CD8-positive, alpha-beta memory T cell (primary cell): ENCODE measurements at regions not wholly inside any gene's neighbourhood (a gene's known extent, or its start where the extent isn't known, plus 50 kb on each side); places are given as distances from the start of the nearest gene placed in this dataset.

ENCODE experiments used
- CTCF ChIA-PET: fragments of 350-600 bp; sonication (Branson Sonifier 250); formaldehyde crosslinking; loops from one replicate; lab custom pipeline; 2021; ENCODE audit warnings: antibody characterized with exemption; lab: Charles Lee
- POLR2A ChIA-PET: fragments of 350-600 bp; sonication (Branson Sonifier 250); formaldehyde crosslinking; loops from one replicate; lab custom pipeline; 2021; ENCODE audit warnings: antibody characterized with exemption; lab: Charles Lee
- DNase-seq, 5 donors: peaks; one replicate each; pipeline versions ENCODE4 v3.0.0 to v3.0.0-alpha.2; 2020 to 2022; ENCODE audit warnings: mixed read lengths in 1 of 5
- H3K27ac ChIP-seq: one replicate; pipeline ENCODE4 v1.7.0; 2013; ENCODE audit warnings: low read depth, mild to moderate bottlenecking, low read length, moderate library complexity
- H3K27me3 ChIP-seq: 2 replicates; pipeline ENCODE4 v1.7.0; 2013; ENCODE audit warnings: low read length, mild to moderate bottlenecking; ENCODE audit not compliant: insufficient read depth, poor library complexity, severe bottlenecking
- H3K36me3 ChIP-seq: 2 replicates; pipeline ENCODE4 v1.7.0; 2013; ENCODE audit warnings: mild to moderate bottlenecking, low read length, moderate library complexity; ENCODE audit not compliant: insufficient read depth
- H3K4me1 ChIP-seq: 2 replicates; pipeline ENCODE4 v1.7.0; 2013; ENCODE audit warnings: mild to moderate bottlenecking, low read length, moderate library complexity; ENCODE audit not compliant: insufficient read depth
- H3K4me3 ChIP-seq: 2 replicates; pipeline ENCODE4 v1.7.0; 2013; ENCODE audit warnings: mild to moderate bottlenecking, low read length
- H3K9me3 ChIP-seq: 2 replicates; pipeline ENCODE4 v1.7.0; 2013; ENCODE audit warnings: mild to moderate bottlenecking, low read length
- H3K27ac Mint-ChIP-seq, 8 donors: one replicate each; pipeline ENCODE4 v1.8.0; 2020 to 2021; ENCODE audit warnings: mixed read lengths in 8 of 8, mild to moderate bottlenecking in 6 of 8, inconsistent platforms in 3 of 8, moderate library complexity in 3 of 8
- H3K27me3 Mint-ChIP-seq, 2 donors: one replicate each; pipeline ENCODE4 v1.8.0; 2020 to 2021; ENCODE audit warnings: mixed read lengths in 2 of 2, mild to moderate bottlenecking in 1 of 2, moderate library complexity in 1 of 2
- H3K36me3 Mint-ChIP-seq, 3 donors: one replicate each; pipeline ENCODE4 v1.8.0; 2020 to 2021; ENCODE audit warnings: mixed read lengths in 3 of 3, inconsistent platforms in 1 of 3, mild to moderate bottlenecking in 1 of 3
- H3K4me1 Mint-ChIP-seq, 3 donors: one replicate each; pipeline ENCODE4 v1.8.0; 2020 to 2021; ENCODE audit warnings: mixed read lengths in 3 of 3, inconsistent platforms in 1 of 3, mild to moderate bottlenecking in 1 of 3
- H3K4me3 Mint-ChIP-seq, 7 donors: one replicate each; pipeline ENCODE4 v1.8.0; 2020 to 2021; ENCODE audit warnings: mixed read lengths in 7 of 7, mild to moderate bottlenecking in 6 of 7, moderate library complexity in 4 of 7, inconsistent platforms in 2 of 7
- H3K9me3 Mint-ChIP-seq, 5 donors: one replicate each; pipeline ENCODE4 v1.8.0; 2020 to 2022; ENCODE audit warnings: mixed read lengths in 5 of 5, mild to moderate bottlenecking in 3 of 5, moderate library complexity in 2 of 5, inconsistent platforms in 1 of 5

DNA sequence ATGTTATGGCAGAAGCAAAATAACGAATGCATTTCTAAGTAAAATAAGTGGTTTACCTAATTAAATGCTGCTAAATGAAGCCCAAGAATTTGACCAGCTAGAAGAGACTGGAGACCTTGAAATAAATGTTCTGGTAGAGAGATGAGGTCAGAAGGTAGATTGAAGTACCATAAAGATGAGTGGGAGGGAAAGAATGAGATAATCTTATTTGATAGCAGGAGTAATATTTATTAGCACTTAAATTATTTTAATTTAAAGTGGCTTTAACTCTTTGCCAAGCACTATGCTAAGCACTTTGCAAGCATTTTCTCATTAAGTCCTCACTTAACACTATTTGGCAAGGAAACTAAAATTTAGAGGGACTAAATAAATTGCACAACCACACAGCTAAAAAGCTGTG, 314.9 kb upstream of the CCDC54 start:
- Mint-ChIP-seq H3K4me3 (no peak overlapping the region), H3K27ac (no peak overlapping the region), H3K36me3 (no peaks in the 10 kb centered on the region), H3K4me1 (peaks cover 12 to 14% (median 13%) of the 10 kb centered on the region in 3 donors), H3K27me3 (peaks cover 6 to 12% of the 10 kb centered on the region in 2 donors), H3K9me3 (no peaks in the 10 kb centered on the region)
- no peaks in the 10 kb centered on the region for H3K36me3 ChIP-seq
- H3K4me1 ChIP-seq = peaks cover 10% of the 10 kb centered on the region
- ChIA-PET POLR2A (no interaction called here), CTCF (no interaction called here)
- DNase-seq = no peak
- H3K4me3 ChIP-seq = no peak overlapping the region
- H3K27me3 ChIP-seq = no peaks in the 10 kb centered on the region
- H3K27ac ChIP-seq = no peak overlapping the region
- no peaks in the 10 kb centered on the region for H3K9me3 ChIP-seq

DNA sequence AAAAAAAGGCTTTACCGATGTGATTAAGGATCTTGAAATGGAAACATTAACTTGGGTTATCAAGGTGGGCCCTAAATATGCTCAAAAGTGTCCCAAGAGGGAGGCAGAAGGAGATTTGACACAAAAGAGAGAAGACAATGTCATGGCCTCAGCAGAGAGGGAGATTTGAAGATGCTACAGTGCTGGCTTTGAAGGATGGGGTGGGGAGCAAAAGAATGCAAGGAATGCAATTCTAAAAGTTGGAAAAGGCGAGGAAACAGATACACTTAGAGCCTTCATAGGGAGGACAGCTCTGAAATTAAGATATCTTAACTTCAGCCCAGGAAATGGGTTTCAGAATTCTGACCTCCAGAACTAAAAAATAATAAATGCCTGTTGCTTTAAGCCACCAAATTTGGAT, 314.5 kb upstream of the CCDC54 start:
- no peaks in the 10 kb centered on the region for H3K27me3 ChIP-seq
- H3K9me3 ChIP-seq = no peaks in the 10 kb centered on the region
- no peaks in the 10 kb centered on the region for H3K36me3 ChIP-seq
- peaks cover 12 to 14% (median 13%) of the 10 kb centered on the region in 3 donors for H3K4me1 Mint-ChIP-seq
- H3K4me3 ChIP-seq = no peak overlapping the region
- peaks cover 6 to 7% of the 10 kb centered on the region in 2 donors for H3K27me3 Mint-ChIP-seq
- DNase-seq = no peak
- no peak overlapping the region for H3K27ac Mint-ChIP-seq
- ChIA-PET CTCF (no interaction called here), POLR2A (no interaction called here)
- no peaks in the 10 kb centered on the region for H3K9me3 Mint-ChIP-seq
- H3K27ac ChIP-seq = no peak overlapping the region
- H3K4me1 ChIP-seq = peaks cover 10% of the 10 kb centered on the region
- H3K4me3 Mint-ChIP-seq = no peak overlapping the region
- H3K36me3 Mint-ChIP-seq = no peaks in the 10 kb centered on the region

GRCh38 chr3:107063351-107063750, 313.9 kb upstream of the CCDC54 start:
- DNase-seq = no peak
- Histone ChIP-seq H3K4me1 (peaks cover 10% of the 10 kb centered on the region), H3K4me3 (no peak overlapping the region), H3K27me3 (no peaks in the 10 kb centered on the region), H3K27ac (no peak overlapping the region), H3K36me3 (no peaks in the 10 kb centered on the region), H3K9me3 (no peaks in the 10 kb centered on the region)
- POLR2A ChIA-PET = no interaction called here
- Mint-ChIP-seq H3K27ac (no peak overlapping the region), H3K27me3 (peaks cover 6 to 8% of the 10 kb centered on the region in 2 donors), H3K36me3 (no peaks in the 10 kb centered on the region), H3K4me1 (peaks cover 12 to 14% (median 13%) of the 10 kb centered on the region in 3 donors), H3K9me3 (no peaks in the 10 kb centered on the region), H3K4me3 (no peak overlapping the region)
- CTCF ChIA-PET = no interaction called here

DNA sequence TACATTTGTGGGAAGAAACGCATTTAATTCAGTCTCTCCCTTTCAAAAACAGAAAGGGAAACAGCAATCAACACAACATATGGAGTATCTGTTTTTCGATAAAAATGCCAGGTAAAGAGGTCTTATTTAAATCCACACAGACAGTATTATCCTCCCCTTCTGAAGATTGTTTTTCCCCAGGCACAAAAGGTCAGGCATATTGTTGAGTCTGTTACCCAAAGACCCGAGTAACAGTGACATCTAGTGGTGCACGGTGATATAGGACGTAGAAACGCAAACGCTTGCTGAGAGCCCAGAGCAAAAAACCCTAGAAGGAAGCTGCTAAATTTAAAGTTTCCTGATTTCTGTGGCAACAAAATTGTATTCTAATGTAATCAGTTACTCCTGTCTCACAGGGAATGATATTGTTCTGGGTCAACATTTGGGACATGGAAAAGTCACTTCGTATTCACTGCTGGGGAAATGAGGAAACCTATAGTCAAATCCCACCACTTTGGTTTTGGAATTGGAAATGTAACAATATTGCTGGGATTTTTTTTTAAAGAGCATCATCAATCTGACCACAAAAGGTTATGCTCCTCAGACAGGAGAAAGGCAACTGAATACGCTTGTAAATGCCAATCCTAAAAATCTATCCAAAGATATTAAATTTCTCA, 312.7 kb upstream of the CCDC54 start:
- Histone ChIP-seq H3K27ac (no peak overlapping the region), H3K4me1 (peaks cover 10% of the 10 kb centered on the region), H3K27me3 (no peaks in the 10 kb centered on the region), H3K36me3 (no peaks in the 10 kb centered on the region), H3K4me3 (no peak overlapping the region), H3K9me3 (no peaks in the 10 kb centered on the region)
- DNase-seq = peak; percentile 6 to 53 (median 37)
- H3K4me3 Mint-ChIP-seq = peak overlapping the region in 2 of 7 donors; percentile 13 to 65
- H3K36me3 Mint-ChIP-seq = no peaks in the 10 kb centered on the region
- peaks cover 6 to 14% of the 10 kb centered on the region in 2 donors for H3K27me3 Mint-ChIP-seq
- POLR2A ChIA-PET = no interaction called here
- CTCF ChIA-PET = interaction anchor here (0.7 kb wide), 1 partner anchor 8 kb away, joined by 3 read pairs; no protein-coding TSS in a partner anchor
- H3K27ac Mint-ChIP-seq = peak overlapping the region in 1 of 8 donors; percentile 71
- H3K4me1 Mint-ChIP-seq = peaks cover 12 to 14% (median 13%) of the 10 kb centered on the region in 3 donors
- H3K9me3 Mint-ChIP-seq = no peaks in the 10 kb centered on the region

GRCh38 chr3:107065094-107065861, 312.0 kb upstream of the CCDC54 start:
- Histone ChIP-seq H3K27ac (no peak overlapping the region), H3K36me3 (no peaks in the 10 kb centered on the region), H3K27me3 (no peaks in the 10 kb centered on the region), H3K9me3 (no peaks in the 10 kb centered on the region), H3K4me1 (peaks cover 10% of the 10 kb centered on the region), H3K4me3 (no peak overlapping the region)
- DNase-seq = peak in 1 of 5 donors; percentile 9
- Mint-ChIP-seq H3K4me1 (peaks cover 12 to 14% (median 13%) of the 10 kb centered on the region in 3 donors), H3K27me3 (peaks cover 4 to 14% of the 10 kb centered on the region in 2 donors), H3K9me3 (no peaks in the 10 kb centered on the region), H3K36me3 (no peaks in the 10 kb centered on the region), H3K27ac (peak overlapping the region in 5 of 8 donors; percentile 42 to 79 (median 59)), H3K4me3 (peak overlapping the region; percentile 1 to 65 (median 33))
- POLR2A ChIA-PET = no interaction called here
- CTCF ChIA-PET = interaction anchor here (0.7 to 1.4 kb wide), 2 partner anchors 7 to 12 kb away, joined by 3 to 5 read pairs; no protein-coding TSS in a partner anchor

- CTCF ChIA-PET = no interaction called here
- Histone ChIP-seq H3K4me3 (no peak overlapping the region), H3K9me3 (no peaks in the 10 kb centered on the region), H3K4me1 (peaks cover 10% of the 10 kb centered on the region), H3K36me3 (no peaks in the 10 kb centered on the region), H3K27me3 (no peaks in the 10 kb centered on the region), H3K27ac (no peak overlapping the region)
- Mint-ChIP-seq H3K36me3 (no peaks in the 10 kb centered on the region), H3K4me3 (no peak overlapping the region), H3K27me3 (peaks cover 2 to 11% of the 10 kb centered on the region in 2 donors), H3K4me1 (peaks cover 12 to 14% (median 13%) of the 10 kb centered on the region in 3 donors), H3K9me3 (no peaks in the 10 kb centered on the region), H3K27ac (no peak overlapping the region)
- DNase-seq = no peak
- POLR2A ChIA-PET = no interaction called here
Measured at GRCh38 chr3:107067421-107067820, 309.8 kb upstream of the CCDC54 start.

DNA sequence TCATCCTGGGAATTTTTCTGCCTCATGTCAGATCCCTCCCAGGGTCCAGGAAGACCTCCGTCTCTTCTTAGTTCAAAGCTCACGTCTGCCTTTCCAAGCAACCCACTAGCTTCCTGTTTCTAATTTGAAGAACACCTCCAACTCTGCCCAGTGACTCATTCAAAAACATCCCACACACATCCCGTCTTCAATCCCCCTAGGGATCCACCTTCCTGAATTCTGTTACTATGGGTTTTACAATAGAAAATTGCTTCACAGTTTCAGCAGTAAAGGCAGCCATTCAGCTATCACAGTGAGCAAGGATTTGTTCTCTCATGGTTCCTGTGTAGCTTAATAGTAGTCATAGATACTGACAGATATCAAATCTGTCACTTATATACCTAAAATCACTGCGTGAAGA, 308.3 kb upstream of the CCDC54 start:
- H3K27me3 ChIP-seq = no peaks in the 10 kb centered on the region
- no peak overlapping the region for H3K27ac Mint-ChIP-seq
- H3K4me1 ChIP-seq = peaks cover 10% of the 10 kb centered on the region
- no peaks in the 10 kb centered on the region for H3K36me3 Mint-ChIP-seq
- ChIA-PET POLR2A (no interaction called here), CTCF (no interaction called here)
- no peaks in the 10 kb centered on the region for H3K36me3 ChIP-seq
- H3K9me3 Mint-ChIP-seq = no peaks in the 10 kb centered on the region
- no peak overlapping the region for H3K4me3 Mint-ChIP-seq
- H3K4me1 Mint-ChIP-seq = peaks cover 12 to 14% (median 13%) of the 10 kb centered on the region in 3 donors
- H3K9me3 ChIP-seq = no peaks in the 10 kb centered on the region
- H3K27me3 Mint-ChIP-seq = peaks cover 0 to 11% of the 10 kb centered on the region in 2 donors
- H3K4me3 ChIP-seq = no peak overlapping the region
- no peak overlapping the region for H3K27ac ChIP-seq
- DNase-seq = no peak

- Histone ChIP-seq H3K27me3 (no peaks in the 10 kb centered on the region), H3K27ac (no peak overlapping the region), H3K9me3 (no peaks in the 10 kb centered on the region), H3K4me3 (no peak overlapping the region), H3K36me3 (no peaks in the 10 kb centered on the region), H3K4me1 (no peaks in the 10 kb centered on the region)
- ChIA-PET CTCF (interaction anchor here (0.8 kb wide), 1 partner anchor 11 kb away, joined by 5 read pairs; no protein-coding TSS in a partner anchor), POLR2A (no interaction called here)
- Mint-ChIP-seq H3K4me3 (no peak overlapping the region), H3K36me3 (no peaks in the 10 kb centered on the region), H3K27ac (no peak overlapping the region), H3K27me3 (peaks cover 0 to 2% of the 10 kb centered on the region in 2 donors), H3K9me3 (no peaks in the 10 kb centered on the region), H3K4me1 (no peaks in the 10 kb centered on the region)
- no peak for DNase-seq
Measured at GRCh38 chr3:107076946-107077345, 300.3 kb upstream of the CCDC54 start.
